ENCODE measurements at regions not wholly inside any gene's neighbourhood (a gene's known extent, or its start where the extent isn't known, plus 50 kb on each side); places are given as distances from the start of the nearest gene placed in this dataset.
"Not testable (repeated sequence)": the region's sequence is repeated elsewhere in the genome, so short reads cannot be mapped to it uniquely, and the experiment has no call there.

GRCh38 chr6:112941613-112942012 lies 594.5 kb downstream of the RFPL4B start:
- DNase-seq, result no peak

- DNase-seq, result no peak
These were observed 598.9 kb downstream of the RFPL4B start for GRCh38 chr6:112946051-112946450.

GRCh38 chr6:112947507-112947906 lies 600.4 kb downstream of the RFPL4B start:
- DNase-seq, result no peak

GRCh38 chr6:112951829-112952228 lies 604.7 kb downstream of the RFPL4B start:
- DNase-seq, result no peak

- DNase-seq, result not testable (repeated sequence)
These were observed 608.6 kb downstream of the RFPL4B start for GRCh38 chr6:112955743-112956142.

- no peak for DNase-seq
These were observed 609.8 kb downstream of the RFPL4B start for GRCh38 chr6:112956696-112957535.

- DNase-seq, result no peak
These were observed 610.4 kb downstream of the RFPL4B start for GRCh38 chr6:112957536-112957916.

- DNase-seq, result not testable (repeated sequence)
These were observed 613.0 kb downstream of the RFPL4B start for GRCh38 chr6:112960130-112960529.

- no peak for DNase-seq
These were observed 620.8 kb downstream of the RFPL4B start for GRCh38 chr6:112967974-112968373.

GRCh38 chr6:112971651-112972050 lies 624.5 kb downstream of the RFPL4B start:
- DNase-seq, result no peak

GRCh38 chr6:112974931-112975330 lies 627.8 kb downstream of the RFPL4B start:
- not testable (repeated sequence) for DNase-seq

- DNase-seq, result not testable (repeated sequence)
These were observed 629.4 kb downstream of the RFPL4B start for GRCh38 chr6:112976579-112976978.

- no peak for DNase-seq
These were observed 632.7 kb downstream of the RFPL4B start for GRCh38 chr6:112979830-112980229.

GRCh38 chr6:112980676-112981075 lies 633.5 kb downstream of the RFPL4B start:
- DNase-seq, result no peak

- DNase-seq, result no peak
These were observed 636.7 kb downstream of the RFPL4B start for GRCh38 chr6:112983713-112984261.

GRCh38 chr6:112984899-112985298 lies 637.8 kb downstream of the RFPL4B start:
- DNase-seq, result no peak

- no peak for DNase-seq
These were observed 639.2 kb downstream of the RFPL4B start for GRCh38 chr6:112986321-112986720.

GRCh38 chr6:112988748-112989147 lies 641.6 kb downstream of the RFPL4B start:
- DNase-seq, result no peak

- DNase-seq, result no peak
These were observed 643.8 kb downstream of the RFPL4B start for GRCh38 chr6:112990971-112991370.

GRCh38 chr6:112991912-112992311 lies 644.8 kb downstream of the RFPL4B start:
- DNase-seq, result no peak

GRCh38 chr6:112997421-112998085 lies 650.4 kb downstream of the RFPL4B start:
- no peak for DNase-seq

GRCh38 chr6:113004054-113004453 lies 656.9 kb downstream of the RFPL4B start:
- no peak for DNase-seq

GRCh38 chr6:113004470-113005270 lies 657.5 kb downstream of the RFPL4B start:
- no peak for DNase-seq

All from NCI-H187 treated with DMSO at 0.1 percent for 48 hours (cell line).